BJ (cell line): ENCODE measurements at regions not wholly inside any gene's neighbourhood (a gene's known extent, or its start where the extent isn't known, plus 50 kb on each side); places are given as distances from the start of the nearest gene placed in this dataset.
"Not testable (repeated sequence)": the region's sequence is repeated elsewhere in the genome, so short reads cannot be mapped to it uniquely, and the experiment has no call there.

Source experiments
- CTCF ChIA-PET: fragments of 350-600 bp; formaldehyde crosslinking; extraction: SDS; loops from one replicate; lab custom pipeline; 2021; ENCODE audit warnings: antibody characterized with exemption, inconsistent platforms; lab: Yijun Ruan, JAX
- POLR2A ChIA-PET: fragments of 300-600 bp; sonication (Branson Sonifier 250); formaldehyde crosslinking; extraction: SDS; loops from one replicate; lab custom pipeline; 2021; ENCODE audit warnings: antibody characterized with exemption; lab: Charles Lee
- DNase-seq: peaks from one replicate; pipeline ENCODE4 v3.0.0-alpha.2; 2011; ENCODE audit warnings: low read depth
- H3K27me3 ChIP-seq: 2 replicates; pipeline ENCODE4 v1.6.0; 2011; ENCODE audit warnings: low read length; ENCODE audit not compliant: control insufficient read depth, insufficient read depth
- H3K36me3 ChIP-seq: 2 replicates; pipeline ENCODE4 v1.5.1; 2011; ENCODE audit warnings: low read length; ENCODE audit not compliant: control insufficient read depth, insufficient read depth
- H3K4me3 ChIP-seq: 2 replicates; pipeline ENCODE4 v1.5.1; 2011; ENCODE audit warnings: low read depth, mild to moderate bottlenecking, control low read depth, low read length
- TF ChIP-seq, protein P1 (sequence below): IDR thresholded peaks from 2 replicates; pipeline ENCODE4 v1.5.1; 2011; ENCODE audit warnings: low read depth, mild to moderate bottlenecking, control low read depth, inconsistent platforms, low read length, moderate library complexity; ENCODE audit not compliant: insufficient read depth

- POLR2A ChIA-PET, result no interaction called here
- Histone ChIP-seq H3K4me3 (no peak overlapping the region), H3K27me3 (peaks cover under 1% of the 10 kb centered on the region; the same call in 1 of the 2 replicates), H3K36me3 (no peaks in the 10 kb centered on the region)
- TF ChIP-seq, protein P1, sequence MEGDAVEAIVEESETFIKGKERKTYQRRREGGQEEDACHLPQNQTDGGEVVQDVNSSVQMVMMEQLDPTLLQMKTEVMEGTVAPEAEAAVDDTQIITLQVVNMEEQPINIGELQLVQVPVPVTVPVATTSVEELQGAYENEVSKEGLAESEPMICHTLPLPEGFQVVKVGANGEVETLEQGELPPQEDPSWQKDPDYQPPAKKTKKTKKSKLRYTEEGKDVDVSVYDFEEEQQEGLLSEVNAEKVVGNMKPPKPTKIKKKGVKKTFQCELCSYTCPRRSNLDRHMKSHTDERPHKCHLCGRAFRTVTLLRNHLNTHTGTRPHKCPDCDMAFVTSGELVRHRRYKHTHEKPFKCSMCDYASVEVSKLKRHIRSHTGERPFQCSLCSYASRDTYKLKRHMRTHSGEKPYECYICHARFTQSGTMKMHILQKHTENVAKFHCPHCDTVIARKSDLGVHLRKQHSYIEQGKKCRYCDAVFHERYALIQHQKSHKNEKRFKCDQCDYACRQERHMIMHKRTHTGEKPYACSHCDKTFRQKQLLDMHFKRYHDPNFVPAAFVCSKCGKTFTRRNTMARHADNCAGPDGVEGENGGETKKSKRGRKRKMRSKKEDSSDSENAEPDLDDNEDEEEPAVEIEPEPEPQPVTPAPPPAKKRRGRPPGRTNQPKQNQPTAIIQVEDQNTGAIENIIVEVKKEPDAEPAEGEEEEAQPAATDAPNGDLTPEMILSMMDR, result no peak
- DNase-seq, result no peak
- CTCF ChIA-PET, result interaction anchor here (1.0 kb wide), 1 partner anchor 31 kb away, joined by 4 read pairs; no protein-coding TSS in a partner anchor
Observed at GRCh38 chr7:131830681-131831080, 274.3 kb upstream of the PODXL start.

DNA sequence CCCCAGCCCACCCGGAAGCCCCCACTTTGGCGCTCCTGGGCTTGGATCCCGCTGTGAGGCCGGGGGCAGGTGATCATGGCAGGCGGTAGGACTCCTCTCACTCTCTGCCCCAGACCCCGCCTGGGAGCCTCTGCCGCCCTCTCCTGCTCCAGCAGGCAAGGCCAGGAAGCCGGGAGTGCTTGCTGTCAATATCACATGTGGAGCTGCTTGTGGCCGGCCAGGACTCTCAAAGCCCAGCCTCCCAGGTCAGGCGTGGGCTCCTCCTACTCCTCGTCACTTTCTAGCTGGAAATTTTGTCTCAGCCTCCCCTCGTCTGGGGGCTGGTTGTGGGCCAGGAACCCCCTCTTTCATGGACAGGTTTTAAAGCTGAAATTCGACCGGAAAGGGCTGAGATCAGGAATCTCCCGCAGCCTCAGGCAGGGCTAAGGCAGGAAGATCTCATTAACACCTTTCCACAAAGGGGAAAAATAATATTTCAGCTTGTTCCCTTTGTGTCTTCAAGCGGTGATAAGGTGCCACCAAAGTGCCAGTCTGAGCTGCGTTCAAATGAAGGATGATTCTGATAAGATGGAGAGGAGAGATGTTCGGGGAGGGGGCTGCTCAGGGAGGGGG, 273.6 kb upstream of the PODXL start:
- no peak overlapping the region for H3K4me3 ChIP-seq
- CTCF ChIA-PET, result interaction anchor here (1.0 kb wide), 1 partner anchor 31 kb away, joined by 4 read pairs; no protein-coding TSS in a partner anchor
- no peaks in the 10 kb centered on the region for H3K27me3 ChIP-seq
- TF ChIP-seq, protein P1, result no peak
- POLR2A ChIA-PET, result no interaction called here
- no peaks in the 10 kb centered on the region for H3K36me3 ChIP-seq
- DNase-seq, result no peak

DNA sequence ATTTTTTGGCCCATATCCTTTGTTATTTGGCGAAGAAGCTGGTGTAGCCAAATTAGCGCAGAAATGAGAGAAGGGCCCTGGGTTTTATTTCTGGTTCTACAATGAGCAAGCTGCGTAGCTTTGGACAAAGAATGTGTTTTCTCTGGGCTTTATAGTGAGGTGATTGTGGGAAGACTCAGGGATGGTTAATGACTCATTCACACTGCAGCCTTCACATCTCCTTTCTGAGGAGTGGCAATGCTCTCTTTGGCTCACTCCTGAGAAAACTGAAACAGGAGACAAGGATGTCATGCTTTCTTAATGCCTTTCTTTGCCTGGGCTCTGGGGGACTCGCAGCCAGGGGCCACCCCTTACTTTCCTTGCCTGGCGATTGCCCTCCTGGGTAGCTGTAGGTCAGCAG, 271.0 kb upstream of the PODXL start:
- CTCF ChIA-PET, result no interaction called here
- DNase-seq, result no peak

GRCh38 chr7:131826960-131827359, 270.5 kb upstream of the PODXL start:
- TF ChIP-seq, protein P1, result no peak
- H3K4me3 ChIP-seq, result no peak overlapping the region
- DNase-seq, result no peak
- ChIA-PET CTCF (no interaction called here), POLR2A (no interaction called here)
- no peaks in the 10 kb centered on the region for H3K27me3 ChIP-seq
- H3K36me3 ChIP-seq, result no peaks in the 10 kb centered on the region

More for the DNA sequence above, 271.0 kb upstream of the PODXL start:
- TF ChIP-seq, protein P1, result no peak
- Histone ChIP-seq H3K36me3 (no peaks in the 10 kb centered on the region), H3K4me3 (no peak overlapping the region), H3K27me3 (no peaks in the 10 kb centered on the region)
- POLR2A ChIA-PET, result no interaction called here

GRCh38 chr7:131823961-131824440, 267.6 kb upstream of the PODXL start:
- POLR2A ChIA-PET, H3K27me3 ChIP-seq, H3K4me3 ChIP-seq, DNase-seq, H3K36me3 ChIP-seq, CTCF ChIA-PET: not testable (repeated sequence)

GRCh38 chr7:131819891-131820290, 263.5 kb upstream of the PODXL start:
- Histone ChIP-seq H3K4me3 (no peak overlapping the region), H3K36me3 (no peaks in the 10 kb centered on the region), H3K27me3 (no peaks in the 10 kb centered on the region)
- TF ChIP-seq, protein P1, result no peak
- POLR2A ChIA-PET, result no interaction called here
- DNase-seq, result no peak
- CTCF ChIA-PET, result no interaction called here
